KMS-11 (cell line): ENCODE measurements at regions not wholly inside any gene's neighbourhood (a gene's known extent, or its start where the extent isn't known, plus 50 kb on each side); places are given as distances from the start of the nearest gene placed in this dataset.

Experiments used
- H2AFZ ChIP-seq: fragments of 200-600 bp; sonication (generic); 2 replicates; pipeline ENCODE4 v1.6.1; 2016; ENCODE audit warnings: antibody characterized with exemption, mixed run types, low read depth
- H3K27ac ChIP-seq: fragments of 200-600 bp; sonication (generic); 2 replicates; pipeline ENCODE4 v1.6.1; 2016; ENCODE audit warnings: mild to moderate bottlenecking, mixed run types
- H3K27me3 ChIP-seq: fragments of 200-600 bp; sonication (generic); 2 replicates; pipeline ENCODE4 v1.6.1; 2017; ENCODE audit warnings: mild to moderate bottlenecking, low read depth, mixed run types, moderate library complexity; ENCODE audit not compliant: insufficient read depth
- H3K36me3 ChIP-seq: fragments of 200-600 bp; sonication (generic); 2 replicates; pipeline ENCODE4 v1.6.1; 2017; ENCODE audit warnings: mild to moderate bottlenecking, mixed run types; ENCODE audit not compliant: insufficient read depth
- H3K4me1 ChIP-seq: fragments of 200-600 bp; sonication (generic); 2 replicates; pipeline ENCODE4 v1.6.1; 2016; ENCODE audit warnings: mild to moderate bottlenecking, low read depth, mixed run types; ENCODE audit not compliant: poor library complexity, severe bottlenecking
- H3K4me2 ChIP-seq: fragments of 200-600 bp; sonication (generic); 2 replicates; pipeline ENCODE4 v1.7.0; 2016; ENCODE audit warnings: mild to moderate bottlenecking, mixed run types
- H3K4me3 ChIP-seq: fragments of 200-600 bp; sonication (generic); IDR thresholded peaks from 2 replicates; pipeline ENCODE4 v1.6.1; 2017; ENCODE audit warnings: low read depth, low read length, mixed read lengths; ENCODE audit not compliant: insufficient read depth
- H3K79me2 ChIP-seq: fragments of 200-600 bp; sonication (generic); 2 replicates; pipeline ENCODE4 v1.6.1; 2016; ENCODE audit warnings: low read depth, mixed run types; ENCODE audit not compliant: insufficient read depth
- H3K9ac ChIP-seq: fragments of 200-600 bp; sonication (generic); 2 replicates; pipeline ENCODE4 v1.6.1; 2016; ENCODE audit warnings: mild to moderate bottlenecking, mixed run types
- H4K20me1 ChIP-seq: fragments of 200-600 bp; sonication (generic); 2 replicates; pipeline ENCODE4 v1.6.1; 2016; ENCODE audit warnings: mild to moderate bottlenecking, mixed run types; ENCODE audit not compliant: insufficient read depth
- CTCF ChIP-seq: fragments of 200-600 bp; sonication (generic); conservative IDR thresholded peaks from 2 replicates; pipeline ENCODE4 v1.6.1; 2017; ENCODE audit warnings: low read depth, mild to moderate bottlenecking, antibody characterized with exemption, low read length, moderate library complexity, mixed read lengths

GRCh38 chr13:87042946-87043345 lies 628.2 kb upstream of the SLITRK5 start:
- TF ChIP-seq CTCF: no peak
- no peaks in the 10 kb centered on the region for H3K27me3 ChIP-seq

GRCh38 chr13:87052731-87053130 lies 618.4 kb upstream of the SLITRK5 start:
- no peaks in the 10 kb centered on the region for H4K20me1 ChIP-seq
- H3K4me1 ChIP-seq: no peaks in the 10 kb centered on the region
- no peak overlapping the region for H3K4me2 ChIP-seq
- H3K4me3 ChIP-seq: no peak overlapping the region
- H3K79me2 ChIP-seq: no peaks in the 10 kb centered on the region
- no peak for TF ChIP-seq CTCF
- no peak overlapping the region for H2AFZ ChIP-seq
- no peaks in the 10 kb centered on the region for H3K36me3 ChIP-seq
- no peak overlapping the region for H3K9ac ChIP-seq
- H3K27ac ChIP-seq: no peak overlapping the region
- H3K27me3 ChIP-seq: no peaks in the 10 kb centered on the region

More at GRCh38 chr13:87042946-87043345, 628.2 kb upstream of the SLITRK5 start:
- Histone ChIP-seq H3K27ac (no peak overlapping the region), H3K79me2 (no peaks in the 10 kb centered on the region), H2AFZ (no peak overlapping the region), H3K4me3 (no peak overlapping the region), H4K20me1 (no peaks in the 10 kb centered on the region), H3K4me2 (no peak overlapping the region), H3K36me3 (no peaks in the 10 kb centered on the region), H3K4me1 (no peaks in the 10 kb centered on the region), H3K9ac (no peak overlapping the region)

- H3K27ac ChIP-seq: no peak overlapping the region
- no peak overlapping the region for H3K9ac ChIP-seq
- H3K4me1 ChIP-seq: no peaks in the 10 kb centered on the region
- H3K4me2 ChIP-seq: no peak overlapping the region
- no peaks in the 10 kb centered on the region for H3K79me2 ChIP-seq
- no peak overlapping the region for H3K4me3 ChIP-seq
- H3K27me3 ChIP-seq: no peaks in the 10 kb centered on the region
- no peaks in the 10 kb centered on the region for H4K20me1 ChIP-seq
- H2AFZ ChIP-seq: no peak overlapping the region
- H3K36me3 ChIP-seq: no peaks in the 10 kb centered on the region
- TF ChIP-seq CTCF: no peak
Observed at GRCh38 chr13:87057807-87058520, 613.2 kb upstream of the SLITRK5 start.

- no peak for TF ChIP-seq CTCF
- no peak overlapping the region for H3K4me3 ChIP-seq
- H3K27me3 ChIP-seq: no peaks in the 10 kb centered on the region
- H3K36me3 ChIP-seq: no peaks in the 10 kb centered on the region
- no peak overlapping the region for H3K27ac ChIP-seq
- H3K79me2 ChIP-seq: no peaks in the 10 kb centered on the region
- no peak overlapping the region for H2AFZ ChIP-seq
- H3K4me2 ChIP-seq: no peak overlapping the region
- H4K20me1 ChIP-seq: no peaks in the 10 kb centered on the region
- no peak overlapping the region for H3K9ac ChIP-seq
- H3K4me1 ChIP-seq: no peaks in the 10 kb centered on the region
Observed at GRCh38 chr13:87058786-87059329, 612.3 kb upstream of the SLITRK5 start.
